GM04503 (cell line): ENCODE measurements at regions not wholly inside any gene's neighbourhood (a gene's known extent, or its start where the extent isn't known, plus 50 kb on each side); places are given as distances from the start of the nearest gene placed in this dataset.
"Not testable (repeated sequence)": the region's sequence is repeated elsewhere in the genome, so short reads cannot be mapped to it uniquely, and the experiment has no call there.

Experiments
- DNase-seq: peaks from one replicate; pipeline ENCODE4 v3.0.0-alpha.2; 2012; ENCODE audit warnings: low read depth

- DNase-seq = not testable (repeated sequence)
These were observed 1085.6 kb upstream of the FANCL start for GRCh38 chr2:59326581-59327365.

- DNase-seq = no peak
These were observed 1081.7 kb upstream of the FANCL start for GRCh38 chr2:59322870-59323269.

GRCh38 chr2:59322005-59322404, 1080.9 kb upstream of the FANCL start:
- no peak for DNase-seq

GRCh38 chr2:59314031-59314766, 1073.1 kb upstream of the FANCL start:
- DNase-seq = no peak

- no peak for DNase-seq
These were observed 1072.1 kb upstream of the FANCL start for GRCh38 chr2:59312967-59313940.

- DNase-seq = no peak
These were observed 1070.9 kb upstream of the FANCL start for GRCh38 chr2:59312029-59312428.

- DNase-seq = no peak
These were observed 1067.0 kb upstream of the FANCL start for GRCh38 chr2:59308108-59308507.

- no peak for DNase-seq
These were observed 1066.1 kb upstream of the FANCL start for GRCh38 chr2:59307196-59307595.

- DNase-seq = no peak
These were observed 1062.1 kb upstream of the FANCL start for GRCh38 chr2:59303272-59303671.

GRCh38 chr2:59302683-59303082, 1061.6 kb upstream of the FANCL start:
- no peak for DNase-seq

- peak; percentile 28 for DNase-seq
These were observed 1060.6 kb upstream of the FANCL start for GRCh38 chr2:59301466-59302402.

- DNase-seq = no peak
These were observed 1056.7 kb upstream of the FANCL start for GRCh38 chr2:59297816-59298215.

GRCh38 chr2:59296279-59296678, 1055.2 kb upstream of the FANCL start:
- no peak for DNase-seq

- DNase-seq = no peak
These were observed 1054.5 kb upstream of the FANCL start for GRCh38 chr2:59295524-59296162.

GRCh38 chr2:59288771-59289170, 1047.6 kb upstream of the FANCL start:
- no peak for DNase-seq

GRCh38 chr2:59282374-59283057, 1041.4 kb upstream of the FANCL start:
- no peak for DNase-seq

GRCh38 chr2:59277671-59278070, 1036.5 kb upstream of the FANCL start:
- DNase-seq = no peak

GRCh38 chr2:59276917-59277316, 1035.8 kb upstream of the FANCL start:
- no peak for DNase-seq

- DNase-seq = no peak
These were observed 1034.9 kb upstream of the FANCL start for GRCh38 chr2:59276033-59276432.

- DNase-seq = no peak
These were observed 1025.3 kb upstream of the FANCL start for GRCh38 chr2:59266453-59266852.
